Naive B cell (primary cell): ENCODE measurements at regions not wholly inside any gene's neighbourhood (a gene's known extent, or its start where the extent isn't known, plus 50 kb on each side); places are given as distances from the start of the nearest gene placed in this dataset.

Experiments used
- ATAC-seq, 2 donors: fragments of 150-1000 bp; cut with Tn5 transposase; 2 replicates each; pipeline ENCODE4 v1.10.0; 2021; ENCODE audit warnings: low read depth in 2 of 2, mild to moderate bottlenecking in 2 of 2, moderate library complexity in 2 of 2
- DNase-seq: peaks from one replicate; pipeline ENCODE4 v3.0.0; 2022
- H3K27ac Mint-ChIP-seq, 6 donors: one replicate each; pipeline ENCODE4 v1.8.0; 2020 to 2022; ENCODE audit warnings: mild to moderate bottlenecking in 6 of 6, mixed read lengths in 6 of 6, moderate library complexity in 5 of 6, inconsistent platforms in 2 of 6
- H3K27me3 Mint-ChIP-seq, 3 donors: one replicate each; pipeline ENCODE4 v1.8.0; 2021 to 2022; ENCODE audit warnings: mixed read lengths in 3 of 3, mild to moderate bottlenecking in 1 of 3
- H3K36me3 Mint-ChIP-seq, 2 donors: one replicate each; pipeline ENCODE4 v1.8.0; 2020 to 2022; ENCODE audit warnings: mixed read lengths in 2 of 2, inconsistent platforms in 1 of 2, mild to moderate bottlenecking in 1 of 2
- H3K4me1 Mint-ChIP-seq, 3 donors: one replicate each; pipeline ENCODE4 v1.8.0; 2020 to 2022; ENCODE audit warnings: mixed read lengths in 3 of 3, inconsistent platforms in 1 of 3, mild to moderate bottlenecking in 1 of 3, moderate library complexity in 1 of 3
- H3K4me3 Mint-ChIP-seq, 8 donors: one replicate each; pipeline ENCODE4 v1.8.0; 2020 to 2022; ENCODE audit warnings: mild to moderate bottlenecking in 8 of 8, mixed read lengths in 8 of 8, moderate library complexity in 8 of 8, inconsistent platforms in 2 of 8
- H3K9me3 Mint-ChIP-seq, 7 donors: one replicate each; pipeline ENCODE4 v1.8.0; 2020 to 2022; ENCODE audit warnings: mixed read lengths in 7 of 7, mild to moderate bottlenecking in 5 of 7, inconsistent platforms in 2 of 7, moderate library complexity in 1 of 7

DNA sequence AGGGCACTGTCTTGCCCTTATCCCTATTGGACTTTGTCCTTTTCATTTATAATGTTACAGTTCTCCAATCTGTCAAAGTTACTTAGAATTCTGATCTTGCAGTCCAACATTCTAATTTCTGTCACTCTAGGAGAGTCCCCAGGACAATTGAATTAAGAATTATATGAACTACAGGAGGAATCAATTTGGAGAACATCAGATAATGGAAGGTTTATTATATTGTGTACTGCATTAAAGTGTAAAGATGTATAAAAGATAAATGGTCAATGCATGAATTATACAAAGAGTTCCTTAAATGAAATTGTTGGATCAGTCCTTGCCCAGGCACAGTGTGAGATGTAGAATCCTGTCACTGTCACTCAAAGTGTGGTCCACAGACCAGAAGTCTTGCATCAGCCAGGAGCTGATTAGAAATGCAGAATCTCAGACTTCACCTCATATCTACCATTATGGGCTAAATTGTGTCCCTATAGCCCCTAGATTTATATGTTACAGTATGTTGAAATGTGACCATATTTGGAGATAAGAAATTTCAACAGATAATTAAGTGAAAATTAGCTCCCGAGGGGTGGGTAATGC lies 145.5 kb downstream of the BTBD3 start:
- DNase-seq (no peak), ATAC-seq (no peak)
- Mint-ChIP-seq H3K27ac (no peak overlapping the region), H3K4me3 (no peak overlapping the region), H3K4me1 (peaks cover 0 to 11% (median 0%) of the 10 kb centered on the region in 3 donors), H3K36me3 (peaks cover 0 to 8% of the 10 kb centered on the region in 2 donors), H3K27me3 (no peaks in the 10 kb centered on the region), H3K9me3 (peaks cover 4 to 22% (median 15%) of the 10 kb centered on the region in 7 donors)

DNA sequence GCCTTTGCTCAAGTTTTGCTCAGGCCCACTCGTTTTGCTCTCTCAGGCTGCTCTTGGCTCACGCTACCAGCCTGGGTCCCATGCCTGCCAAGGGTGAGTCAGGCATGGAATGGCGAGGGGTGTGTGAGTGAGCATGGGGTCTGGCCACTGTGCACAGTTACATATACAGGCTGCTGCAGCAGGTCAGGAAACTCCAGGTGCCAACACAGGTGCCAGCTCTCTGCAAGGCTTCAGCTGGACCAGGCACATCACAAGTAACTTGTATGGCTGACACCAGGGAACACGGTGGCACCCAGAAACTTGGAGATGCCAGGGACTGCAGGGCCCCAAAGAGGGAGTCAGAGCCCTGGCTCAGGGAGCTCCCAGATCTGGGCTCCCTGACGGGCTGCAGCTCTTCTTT lies 146.8 kb downstream of the BTBD3 start:
- no peak for ATAC-seq
- H3K9me3 Mint-ChIP-seq = peaks cover under 1 to 16% (median 6%) of the 10 kb centered on the region in 7 donors
- peaks cover 0 to 7% (median 0%) of the 10 kb centered on the region in 3 donors for H3K4me1 Mint-ChIP-seq
- DNase-seq = no peak
- no peaks in the 10 kb centered on the region for H3K36me3 Mint-ChIP-seq
- no peak overlapping the region for H3K4me3 Mint-ChIP-seq
- H3K27ac Mint-ChIP-seq = no peak overlapping the region
- H3K27me3 Mint-ChIP-seq = no peaks in the 10 kb centered on the region

DNA sequence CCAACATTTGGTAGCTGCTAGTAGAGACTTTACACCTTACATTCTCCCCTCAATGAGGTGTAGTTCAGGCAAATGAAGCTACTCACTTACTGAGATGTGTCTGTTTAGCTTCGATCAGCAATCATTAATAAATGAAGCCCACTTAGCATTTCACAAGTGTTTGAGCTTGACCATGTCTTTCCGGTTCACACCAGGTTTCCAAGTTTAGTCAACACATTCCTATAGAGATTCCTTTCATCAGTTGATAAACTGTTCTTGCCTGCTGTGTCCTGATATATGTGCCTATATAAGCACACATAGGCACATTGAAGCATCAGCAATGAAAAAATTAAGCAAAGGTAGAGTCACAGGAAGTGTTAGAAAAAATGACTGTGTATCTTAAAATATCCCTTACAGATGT lies 150.0 kb downstream of the BTBD3 start:
- ATAC-seq (no peak), DNase-seq (no peak)
- Mint-ChIP-seq H3K27me3 (no peaks in the 10 kb centered on the region), H3K4me1 (peaks cover 0 to 7% (median 0%) of the 10 kb centered on the region in 3 donors), H3K27ac (no peak overlapping the region), H3K9me3 (peaks cover 0 to 12% (median 0%) of the 10 kb centered on the region in 7 donors), H3K4me3 (no peak overlapping the region), H3K36me3 (no peaks in the 10 kb centered on the region)

DNA sequence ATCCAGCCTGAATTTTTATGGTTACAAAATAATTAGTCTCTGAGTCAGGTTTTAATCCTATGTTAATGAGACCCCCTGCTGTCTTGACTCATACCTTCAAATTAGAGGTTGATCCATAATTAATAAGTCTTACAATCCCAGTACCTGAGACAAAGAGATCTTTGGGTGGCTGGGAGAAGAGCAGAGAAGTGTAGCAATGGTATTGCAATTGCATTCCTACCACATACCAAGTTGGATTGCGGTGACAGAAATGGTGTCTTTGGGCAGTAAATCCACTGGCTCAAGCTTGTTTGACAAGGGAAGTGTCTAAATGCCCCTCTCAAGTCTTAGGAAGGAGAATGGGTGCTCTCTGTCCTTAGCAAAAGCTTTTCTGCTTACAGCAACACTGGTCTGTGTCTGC lies 150.4 kb downstream of the BTBD3 start:
- Mint-ChIP-seq H3K36me3 (no peaks in the 10 kb centered on the region), H3K27ac (no peak overlapping the region), H3K4me3 (peak overlapping the region in 1 of 8 donors; percentile 21), H3K9me3 (peaks cover 0 to 12% (median 0%) of the 10 kb centered on the region in 7 donors), H3K27me3 (no peaks in the 10 kb centered on the region), H3K4me1 (peaks cover 0 to 12% (median 0%) of the 10 kb centered on the region in 3 donors)
- DNase-seq = no peak
- ATAC-seq = no peak

DNA sequence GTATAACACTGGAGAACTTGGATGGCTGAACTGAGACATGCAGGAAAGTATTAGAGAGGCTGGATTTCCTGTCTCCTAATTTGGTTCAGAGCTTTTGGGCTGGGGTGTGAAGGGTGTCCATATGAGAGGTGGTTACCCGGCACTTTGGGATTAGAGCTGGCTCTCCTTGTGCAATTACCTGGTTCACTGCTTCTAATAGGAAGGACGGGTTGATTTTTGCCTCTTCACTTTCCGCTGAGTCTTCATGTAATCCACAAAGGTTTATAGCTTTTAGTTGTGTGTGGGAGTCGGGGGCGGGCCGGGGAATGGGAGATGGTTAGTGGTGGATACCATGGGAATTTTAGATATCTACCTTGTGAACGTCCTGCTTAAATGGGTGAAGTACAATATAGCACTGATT lies 151.5 kb downstream of the BTBD3 start:
- ATAC-seq = no peak
- no peak for DNase-seq
- Mint-ChIP-seq H3K9me3 (peaks cover 0 to 12% (median 3%) of the 10 kb centered on the region in 7 donors), H3K27ac (peak overlapping the region in 2 of 6 donors; percentile 26 to 34), H3K4me3 (no peak overlapping the region), H3K36me3 (no peaks in the 10 kb centered on the region), H3K27me3 (no peaks in the 10 kb centered on the region), H3K4me1 (peaks cover 1 to 19% (median 4%) of the 10 kb centered on the region in 3 donors)

DNA sequence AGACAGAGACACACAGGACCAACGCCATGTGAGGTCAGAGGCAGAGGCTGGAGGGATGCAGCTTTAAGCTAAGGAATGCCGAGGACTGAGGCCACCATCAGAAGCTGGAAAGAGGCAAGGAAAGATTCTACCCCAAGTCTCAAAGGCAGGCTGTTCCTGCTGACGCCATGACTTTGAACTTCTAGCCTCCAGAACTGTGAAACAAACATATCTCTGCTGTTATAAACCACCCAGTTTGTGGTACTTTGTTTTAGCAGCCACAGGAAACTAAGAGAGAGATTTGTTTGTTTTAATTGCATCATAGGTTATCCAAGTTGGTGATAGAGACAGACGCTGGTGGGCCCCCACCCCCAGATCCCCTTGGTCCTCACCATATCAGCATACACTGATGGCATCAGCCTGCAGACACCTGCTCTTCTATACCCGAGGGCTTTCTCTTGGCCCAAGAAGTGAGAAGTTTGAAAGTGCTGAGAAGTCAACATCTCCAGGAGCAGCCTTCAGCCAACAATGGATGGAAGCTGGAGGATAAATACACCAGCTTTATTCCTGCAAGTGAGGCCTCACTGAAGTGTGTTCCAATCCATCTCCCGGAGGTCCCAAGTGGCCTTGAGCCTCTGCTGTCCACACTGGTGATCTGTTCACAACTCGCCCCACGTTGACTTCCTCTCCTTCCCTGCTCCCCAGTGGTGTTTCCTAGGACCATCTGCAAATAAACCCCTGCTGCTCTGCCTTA lies 154.7 kb downstream of the BTBD3 start:
- Mint-ChIP-seq H3K4me1 (peaks cover 6 to 29% (median 15%) of the 10 kb centered on the region in 3 donors), H3K4me3 (no peak overlapping the region), H3K27ac (no peak overlapping the region), H3K9me3 (peaks cover 0 to 16% (median 2%) of the 10 kb centered on the region in 7 donors), H3K36me3 (peaks cover 0 to 7% of the 10 kb centered on the region in 2 donors), H3K27me3 (no peaks in the 10 kb centered on the region)
- DNase-seq (no peak), ATAC-seq (no peak)

DNA sequence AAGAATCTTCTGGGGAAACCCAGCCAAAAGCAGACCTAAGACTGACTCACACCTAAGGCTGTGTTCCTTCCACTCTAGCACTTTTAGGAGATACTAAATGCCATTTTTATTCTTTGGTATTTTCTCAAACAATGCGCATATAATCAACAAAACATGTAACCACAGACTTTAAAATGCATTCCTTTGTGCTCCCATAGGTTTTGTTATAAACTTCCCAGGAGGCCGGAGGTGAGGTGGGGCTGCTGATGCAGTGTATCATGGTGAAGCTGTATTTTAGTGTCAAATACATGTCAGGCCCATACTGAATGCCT lies 155.2 kb downstream of the BTBD3 start:
- Mint-ChIP-seq H3K4me3 (no peak overlapping the region), H3K27ac (no peak overlapping the region), H3K27me3 (no peaks in the 10 kb centered on the region), H3K4me1 (peaks cover 6 to 29% (median 15%) of the 10 kb centered on the region in 3 donors), H3K9me3 (peaks cover 0 to 16% (median 2%) of the 10 kb centered on the region in 7 donors), H3K36me3 (peaks cover 0 to 7% of the 10 kb centered on the region in 2 donors)
- DNase-seq = no peak
- ATAC-seq = no peak

DNA sequence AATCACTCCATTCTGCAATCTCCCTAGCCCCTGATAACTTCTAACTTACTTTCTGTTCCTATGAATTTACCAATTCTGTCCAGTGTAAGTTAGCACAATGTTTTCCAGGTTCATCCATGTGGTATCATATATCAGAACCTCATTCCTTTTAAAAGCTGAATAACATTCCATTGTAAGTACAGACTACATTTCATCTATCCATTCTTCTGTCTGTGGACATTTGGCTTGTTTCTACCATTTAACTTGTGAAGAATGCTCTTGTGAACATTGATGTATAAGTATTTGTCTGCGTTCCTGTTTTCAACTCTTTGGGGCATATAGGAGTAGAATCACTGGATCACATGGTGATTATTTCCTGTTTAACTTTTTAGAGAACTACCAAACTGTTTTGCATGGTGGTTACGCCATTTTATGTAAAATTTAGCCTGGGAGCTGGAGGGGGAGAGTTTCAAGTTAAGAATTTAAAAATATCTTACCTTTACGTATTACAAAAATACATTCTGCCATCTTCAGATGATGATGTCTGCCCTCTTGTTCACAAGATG lies 156.5 kb downstream of the BTBD3 start:
- H3K9me3 Mint-ChIP-seq = peaks cover 0 to 16% (median 2%) of the 10 kb centered on the region in 7 donors
- H3K27ac Mint-ChIP-seq = peak overlapping the region in 4 of 6 donors; percentile 16 to 76 (median 48)

DNA sequence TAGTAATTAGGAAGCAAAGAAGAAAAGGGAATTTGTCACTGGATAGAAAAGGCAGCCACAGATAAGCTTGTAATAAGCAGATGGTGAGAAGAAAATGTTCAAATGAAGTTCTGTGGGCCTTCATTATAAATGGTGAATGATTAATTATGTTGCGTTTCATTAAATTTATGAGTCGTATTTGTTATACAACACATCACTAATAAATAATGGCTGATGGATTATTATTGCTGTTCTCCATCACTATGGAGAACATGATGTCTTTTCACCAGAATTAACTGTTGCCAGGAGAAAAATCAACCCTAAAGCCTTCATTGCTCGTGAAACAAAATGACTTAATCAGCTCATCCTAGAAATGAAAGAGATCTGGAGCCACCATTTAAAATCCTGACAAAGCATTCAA lies 158.5 kb downstream of the BTBD3 start:
- no peak for ATAC-seq

More for the DNA sequence above, 156.5 kb downstream of the BTBD3 start:
- peak; percentile 20 to 35 for ATAC-seq
- Mint-ChIP-seq H3K36me3 (peaks cover 0 to 7% of the 10 kb centered on the region in 2 donors), H3K4me3 (peak overlapping the region in 3 of 8 donors; percentile 2 to 35 (median 31)), H3K4me1 (peaks cover 6 to 22% (median 15%) of the 10 kb centered on the region in 3 donors), H3K27me3 (no peaks in the 10 kb centered on the region)
- DNase-seq = no peak

DNA sequence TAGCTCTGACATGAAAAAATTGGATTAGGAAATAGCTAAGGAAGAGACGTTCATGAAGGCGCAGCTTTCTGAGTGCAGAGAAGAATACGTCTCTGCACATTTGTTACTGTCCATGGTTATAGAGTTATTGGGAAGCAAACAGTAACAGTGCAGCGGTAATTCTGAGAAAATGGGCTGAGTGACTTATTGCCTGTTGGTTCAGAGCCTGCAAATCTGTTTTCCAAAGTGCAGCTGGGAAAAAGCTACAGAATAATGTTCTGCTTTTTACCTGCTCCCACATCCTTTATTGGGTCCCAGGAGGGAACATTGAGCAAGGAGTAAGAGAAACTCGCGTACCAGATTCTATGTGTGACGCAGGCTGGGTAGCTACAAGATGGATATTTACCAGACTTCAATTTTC lies 160.2 kb downstream of the BTBD3 start:
- no peak for ATAC-seq
- peaks cover 6 to 20% (median 15%) of the 10 kb centered on the region in 3 donors for H3K4me1 Mint-ChIP-seq
- peaks cover 0 to 16% (median 2%) of the 10 kb centered on the region in 7 donors for H3K9me3 Mint-ChIP-seq
- H3K36me3 Mint-ChIP-seq = peaks cover 0 to 7% of the 10 kb centered on the region in 2 donors
- no peak for DNase-seq
- H3K4me3 Mint-ChIP-seq = no peak overlapping the region
- H3K27ac Mint-ChIP-seq = no peak overlapping the region
- H3K27me3 Mint-ChIP-seq = no peaks in the 10 kb centered on the region

More for the DNA sequence above, 158.5 kb downstream of the BTBD3 start:
- no peak overlapping the region for H3K27ac Mint-ChIP-seq
- H3K4me1 Mint-ChIP-seq = peaks cover 6 to 22% (median 15%) of the 10 kb centered on the region in 3 donors
- no peak overlapping the region for H3K4me3 Mint-ChIP-seq
- peaks cover 0 to 7% of the 10 kb centered on the region in 2 donors for H3K36me3 Mint-ChIP-seq
- H3K27me3 Mint-ChIP-seq = no peaks in the 10 kb centered on the region
- peaks cover 0 to 16% (median 2%) of the 10 kb centered on the region in 7 donors for H3K9me3 Mint-ChIP-seq
- DNase-seq = no peak

DNA sequence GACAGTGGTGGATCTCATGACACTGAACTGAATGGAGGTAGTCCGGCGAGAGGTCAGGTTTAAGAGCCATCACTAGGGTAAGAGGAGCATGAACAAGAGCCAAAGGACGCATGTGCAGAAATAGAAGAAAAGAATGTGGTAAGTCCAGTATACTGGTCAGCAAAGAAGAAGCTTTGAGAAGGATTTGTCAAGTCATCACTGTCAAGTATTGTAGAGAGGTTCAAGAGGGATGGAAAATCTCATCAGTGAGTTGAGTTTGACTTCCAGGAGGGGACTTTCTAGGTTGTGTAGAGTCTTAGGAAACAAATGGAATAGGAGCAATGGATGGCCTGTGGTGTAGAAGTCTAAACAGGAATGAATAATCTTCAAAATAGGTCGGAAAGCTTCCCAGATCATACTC lies 161.8 kb downstream of the BTBD3 start:
- DNase-seq = no peak
- no peak for ATAC-seq
- H3K4me1 Mint-ChIP-seq = peaks cover 2 to 8% (median 8%) of the 10 kb centered on the region in 3 donors
- no peak overlapping the region for H3K27ac Mint-ChIP-seq
- H3K36me3 Mint-ChIP-seq = peaks cover 0 to 7% of the 10 kb centered on the region in 2 donors
- H3K27me3 Mint-ChIP-seq = no peaks in the 10 kb centered on the region
- H3K4me3 Mint-ChIP-seq = no peak overlapping the region
- H3K9me3 Mint-ChIP-seq = peaks cover 0 to 8% (median 1%) of the 10 kb centered on the region in 7 donors

DNA sequence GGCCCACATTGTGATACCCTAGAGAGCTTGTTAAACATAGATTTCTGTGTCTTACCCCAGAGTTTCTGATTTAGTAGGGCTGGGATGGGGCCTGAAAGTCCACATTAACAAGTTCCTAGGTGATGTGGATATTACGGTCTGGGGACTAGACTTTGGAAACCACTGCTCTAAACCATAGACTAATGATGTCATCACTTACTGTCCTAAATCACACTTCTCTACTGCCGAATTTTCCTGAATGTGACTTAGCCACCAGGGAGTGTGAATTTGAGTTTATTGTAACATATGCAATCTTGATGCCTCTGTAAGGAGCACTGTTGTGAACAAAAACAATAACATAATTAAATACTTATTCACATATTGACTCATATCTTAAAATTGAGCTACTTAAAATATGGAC lies 165.6 kb downstream of the BTBD3 start:
- H3K4me3 Mint-ChIP-seq = no peak overlapping the region
- ATAC-seq (no peak), DNase-seq (no peak)
- peak overlapping the region in 1 of 6 donors; percentile 44 for H3K27ac Mint-ChIP-seq
- H3K4me1 Mint-ChIP-seq = no peaks in the 10 kb centered on the region
- no peaks in the 10 kb centered on the region for H3K36me3 Mint-ChIP-seq
- no peaks in the 10 kb centered on the region for H3K9me3 Mint-ChIP-seq
- no peaks in the 10 kb centered on the region for H3K27me3 Mint-ChIP-seq

DNA sequence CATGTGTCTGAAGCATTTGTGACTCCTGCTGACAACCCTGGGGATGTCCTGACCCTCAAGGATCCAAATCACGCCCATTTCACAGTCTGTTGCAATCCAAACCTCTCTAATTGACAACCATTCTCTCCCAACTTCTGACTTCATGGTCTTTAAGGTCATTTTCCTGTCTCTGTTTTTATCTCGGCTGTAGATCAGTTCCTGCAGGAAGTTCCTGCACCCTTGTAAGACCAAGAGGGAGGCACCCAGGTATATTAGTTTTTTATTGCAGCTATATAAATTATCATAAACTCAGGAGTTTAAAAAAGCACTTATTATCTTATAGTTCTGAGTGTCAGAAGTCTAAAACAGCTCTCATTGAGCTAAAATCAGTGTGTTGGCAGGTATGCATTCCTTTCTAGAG lies 166.8 kb downstream of the BTBD3 start:
- H3K9me3 Mint-ChIP-seq = no peaks in the 10 kb centered on the region
- no peak for DNase-seq
- ATAC-seq = no peak
- H3K27me3 Mint-ChIP-seq = no peaks in the 10 kb centered on the region
- peak overlapping the region in 1 of 6 donors; percentile 35 for H3K27ac Mint-ChIP-seq
- H3K4me1 Mint-ChIP-seq = no peaks in the 10 kb centered on the region
- no peak overlapping the region for H3K4me3 Mint-ChIP-seq
- no peaks in the 10 kb centered on the region for H3K36me3 Mint-ChIP-seq

DNA sequence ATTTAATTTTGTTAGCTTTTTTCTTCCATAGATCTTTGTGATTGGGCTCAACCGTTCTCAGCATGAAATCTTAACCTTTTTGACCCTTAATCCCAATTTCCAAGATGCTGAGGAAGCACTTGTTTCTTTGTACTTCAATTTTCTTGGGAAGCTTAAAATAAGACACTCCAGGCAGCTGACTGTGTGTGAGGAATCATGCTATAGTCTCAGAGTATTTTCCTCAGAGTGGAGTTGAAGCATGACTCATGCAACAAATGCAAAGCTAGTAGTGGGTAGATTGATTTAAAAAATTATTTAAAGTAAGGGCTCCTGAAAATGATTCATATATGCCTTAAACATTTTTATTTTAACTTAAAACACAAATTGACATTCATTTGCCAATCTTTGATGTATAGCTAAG lies 168.7 kb downstream of the BTBD3 start:
- Mint-ChIP-seq H3K4me3 (no peak overlapping the region), H3K36me3 (no peaks in the 10 kb centered on the region), H3K27me3 (no peaks in the 10 kb centered on the region), H3K9me3 (no peaks in the 10 kb centered on the region), H3K4me1 (no peaks in the 10 kb centered on the region), H3K27ac (no peak overlapping the region)
- DNase-seq (no peak), ATAC-seq (no peak)
